SU-DHL-6 (cell line): ENCODE measurements at regions not wholly inside any gene's neighbourhood (a gene's known extent, or its start where the extent isn't known, plus 50 kb on each side); places are given as distances from the start of the nearest gene placed in this dataset.

Experiments used
- H2AFZ ChIP-seq: fragments of 200-600 bp; sonication (generic); 2 replicates; pipeline ENCODE4 v1.6.1; 2014; ENCODE audit warnings: low read depth, mild to moderate bottlenecking, moderate library complexity, mixed read lengths, antibody characterized with exemption, low read length; ENCODE audit not compliant: severe bottlenecking
- H3F3A ChIP-seq: fragments of 200-600 bp; shearing (Covaris generic); 2 replicates; pipeline ENCODE4 v1.6.0; 2016; ENCODE audit warnings: antibody characterized with exemption, mild to moderate bottlenecking; ENCODE audit not compliant: insufficient read depth
- H3K27ac ChIP-seq: fragments of 200-600 bp; sonication (generic); 2 replicates; pipeline ENCODE4 v1.5.1; 2016; ENCODE audit warnings: low read depth, mild to moderate bottlenecking, low read length, moderate library complexity, mixed read lengths
- H3K27me3 ChIP-seq: fragments of 200-600 bp; sonication (generic), shearing (Covaris generic); 2 replicates; pipeline ENCODE4 v1.6.0; 2014; ENCODE audit warnings: mild to moderate bottlenecking, low read length
- H3K36me3 ChIP-seq: fragments of 200-600 bp; sonication (generic); 2 replicates; pipeline ENCODE4 v1.6.1; 2014; ENCODE audit warnings: mild to moderate bottlenecking, low read length, mixed read lengths
- H3K4me2 ChIP-seq: fragments of 300-600, 200-600 bp; shearing (Covaris generic), sonication (generic); 2 replicates; pipeline ENCODE4 v1.6.0; 2014; ENCODE audit warnings: low read length, low read depth, mild to moderate bottlenecking; ENCODE audit not compliant: poor library complexity, severe bottlenecking
- H3K4me3 ChIP-seq: fragments of 200-600 bp; sonication (generic); 2 replicates; pipeline ENCODE4 v1.5.1; 2014; ENCODE audit warnings: antibody characterized with exemption, low read length, mild to moderate bottlenecking, mixed read lengths; ENCODE audit not compliant: insufficient read depth, poor library complexity, severe bottlenecking
- H3K79me2 ChIP-seq: fragments of 200-600 bp; sonication (generic); 2 replicates; pipeline ENCODE4 v1.6.1; 2014; ENCODE audit warnings: mild to moderate bottlenecking, low read length, moderate library complexity; ENCODE audit not compliant: insufficient read depth
- H3K9ac ChIP-seq: fragments of 200-600 bp; sonication (generic); 2 replicates; pipeline ENCODE4 v1.7.0; 2014; ENCODE audit warnings: mild to moderate bottlenecking, low read length
- H3K9me2 ChIP-seq: fragments of 200-600 bp; sonication (generic); replicated peaks from 2 replicates; pipeline ENCODE4 v1.6.1; 2014; ENCODE audit warnings: low read length; ENCODE audit not compliant: insufficient read depth
- H3K9me3 ChIP-seq: fragments of 200-600 bp; sonication (generic); 2 replicates; pipeline ENCODE4 v1.6.1; 2014; ENCODE audit warnings: low read length, mixed read lengths; ENCODE audit not compliant: insufficient read depth
- H4K20me1 ChIP-seq: fragments of 200-600 bp; sonication (generic); 2 replicates; pipeline ENCODE4 v1.6.1; 2014; ENCODE audit warnings: low read depth, mild to moderate bottlenecking, antibody characterized with exemption, low read length, moderate library complexity, mixed read lengths
- CTCF ChIP-seq: fragments of 200-600 bp; sonication (generic); IDR thresholded peaks from one replicate; pipeline ENCODE4 v1.5.1; 2017; ENCODE audit warnings: antibody characterized with exemption, mild to moderate bottlenecking, low read length, moderate library complexity; ENCODE audit not compliant: insufficient read depth, poor library complexity, severe bottlenecking
- EZH2phosphoT487 ChIP-seq: fragments of 200-600 bp; sonication (generic), shearing (Covaris generic); conservative IDR thresholded peaks from 2 replicates; pipeline ENCODE4 v1.6.1; 2018; ENCODE audit warnings: mild to moderate bottlenecking, antibody characterized with exemption, low read length, moderate library complexity, mixed read lengths

- no peak overlapping the region for H3K9ac ChIP-seq
- H3K27me3 ChIP-seq, result no peaks in the 10 kb centered on the region
- no peak overlapping the region for H3K4me2 ChIP-seq
- no peaks in the 10 kb centered on the region for H3K9me3 ChIP-seq
- no peaks in the 10 kb centered on the region for H3F3A ChIP-seq
- H3K4me3 ChIP-seq, result no peak overlapping the region
- no peaks in the 10 kb centered on the region for H3K9me2 ChIP-seq
- H4K20me1 ChIP-seq, result no peaks in the 10 kb centered on the region
- TF ChIP-seq EZH2phosphoT487 (no peak), CTCF (no peak)
- H3K79me2 ChIP-seq, result no peaks in the 10 kb centered on the region
- no peaks in the 10 kb centered on the region for H3K36me3 ChIP-seq
- H2AFZ ChIP-seq, result no peak overlapping the region
- no peak overlapping the region for H3K27ac ChIP-seq
Measured at GRCh38 chr6:117191009-117191408, 74.3 kb upstream of the VGLL2 start.

DNA sequence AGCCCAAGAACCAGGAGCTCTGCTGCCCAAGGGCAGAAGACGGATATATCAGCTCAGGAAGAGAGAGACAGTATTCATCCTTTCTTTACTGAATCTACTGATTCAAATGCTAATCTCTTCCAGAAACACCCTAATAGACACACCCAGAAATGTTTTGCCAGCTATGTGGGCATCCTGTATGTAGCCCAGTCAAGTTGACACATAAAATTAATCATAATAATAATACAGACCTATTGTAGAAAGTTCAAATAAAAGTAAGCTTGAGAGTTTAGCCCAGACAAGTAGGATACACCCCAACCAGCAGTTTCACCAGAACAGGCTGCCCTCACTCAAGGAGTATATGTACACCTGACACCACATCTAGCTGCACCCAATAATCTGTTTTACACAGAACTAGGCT lies 73.9 kb upstream of the VGLL2 start:
- Histone ChIP-seq H3K27ac (no peak overlapping the region), H3K9me3 (no peaks in the 10 kb centered on the region), H3K79me2 (no peaks in the 10 kb centered on the region), H3K9me2 (no peaks in the 10 kb centered on the region), H4K20me1 (no peaks in the 10 kb centered on the region), H3K9ac (no peak overlapping the region), H3F3A (no peaks in the 10 kb centered on the region), H3K27me3 (no peaks in the 10 kb centered on the region), H3K36me3 (no peaks in the 10 kb centered on the region), H3K4me2 (no peak overlapping the region), H2AFZ (no peak overlapping the region), H3K4me3 (no peak overlapping the region)
- TF ChIP-seq CTCF (no peak), EZH2phosphoT487 (no peak)

- H3K4me2 ChIP-seq, result no peak overlapping the region
- no peaks in the 10 kb centered on the region for H3K79me2 ChIP-seq
- no peaks in the 10 kb centered on the region for H3F3A ChIP-seq
- H3K27ac ChIP-seq, result no peak overlapping the region
- no peak overlapping the region for H3K9ac ChIP-seq
- H3K27me3 ChIP-seq, result no peaks in the 10 kb centered on the region
- no peaks in the 10 kb centered on the region for H3K36me3 ChIP-seq
- H2AFZ ChIP-seq, result no peak overlapping the region
- H3K4me3 ChIP-seq, result no peak overlapping the region
- no peaks in the 10 kb centered on the region for H4K20me1 ChIP-seq
- no peaks in the 10 kb centered on the region for H3K9me3 ChIP-seq
- TF ChIP-seq EZH2phosphoT487 (no peak), CTCF (no peak)
- H3K9me2 ChIP-seq, result no peaks in the 10 kb centered on the region
Measured at GRCh38 chr6:117194271-117194670, 71.1 kb upstream of the VGLL2 start.

- no peaks in the 10 kb centered on the region for H3K36me3 ChIP-seq
- no peaks in the 10 kb centered on the region for H3K9me2 ChIP-seq
- no peaks in the 10 kb centered on the region for H3K9me3 ChIP-seq
- no peaks in the 10 kb centered on the region for H3K27me3 ChIP-seq
- TF ChIP-seq EZH2phosphoT487 (no peak), CTCF (no peak)
- H2AFZ ChIP-seq, result no peak overlapping the region
- H3F3A ChIP-seq, result no peaks in the 10 kb centered on the region
- H3K79me2 ChIP-seq, result no peaks in the 10 kb centered on the region
- H4K20me1 ChIP-seq, result no peaks in the 10 kb centered on the region
- H3K4me2 ChIP-seq, result no peak overlapping the region
- H3K9ac ChIP-seq, result no peak overlapping the region
- H3K4me3 ChIP-seq, result no peak overlapping the region
- no peak overlapping the region for H3K27ac ChIP-seq
Measured at GRCh38 chr6:117194978-117195377, 70.4 kb upstream of the VGLL2 start.
